Small intestine (tissue), 7 donors: ENCODE measurements at regions not wholly inside any gene's neighbourhood (a gene's known extent, or its start where the extent isn't known, plus 50 kb on each side); places are given as distances from the start of the nearest gene placed in this dataset.
"Not testable (repeated sequence)": the region's sequence is repeated elsewhere in the genome, so short reads cannot be mapped to it uniquely, and the experiment has no call there.

Experiments used
- DNase-seq, 2 donors: peaks; one replicate each; pipeline versions ENCODE4 v3.0.0 to v3.0.0-alpha.2; 2013
- FAIRE-seq: peaks from 2 replicates; lab custom pipeline; 2012; peaks lifted over from hg19 to GRCh38; lab: Jason Lieb, UNC
- H3K27ac ChIP-seq, 3 donors: one replicate each; pipeline ENCODE4 v1.5.1; 2013; ENCODE audit warnings: low read length in 2 of 3, mild to moderate bottlenecking in 2 of 3, control low read depth in 1 of 3, inconsistent platforms in 1 of 3, low read depth in 1 of 3, moderate library complexity in 1 of 3
- H3K27me3 ChIP-seq, 3 donors: one replicate each; pipeline ENCODE4 v1.6.1; 2013; ENCODE audit warnings: low read length in 3 of 3, inconsistent platforms in 1 of 3; ENCODE audit not compliant: control insufficient read depth in 3 of 3, insufficient read depth in 3 of 3
- H3K36me3 ChIP-seq, 3 donors: one replicate each; pipeline ENCODE4 v1.6.1; 2013; ENCODE audit warnings: low read length in 3 of 3, inconsistent platforms in 1 of 3, low read depth in 1 of 3, mild to moderate bottlenecking in 1 of 3, moderate library complexity in 1 of 3; ENCODE audit not compliant: control insufficient read depth in 3 of 3, insufficient read depth in 2 of 3
- H3K4me1 ChIP-seq, 3 donors: one replicate each; pipeline ENCODE4 v1.6.1; 2013; ENCODE audit warnings: low read length in 2 of 3, inconsistent platforms in 1 of 3, low read depth in 1 of 3, mild to moderate bottlenecking in 1 of 3, moderate library complexity in 1 of 3; ENCODE audit not compliant: control insufficient read depth in 3 of 3, insufficient read depth in 2 of 3
- H3K4me3 ChIP-seq, 3 donors: one replicate each; pipeline ENCODE4 v1.5.1; 2013; ENCODE audit warnings: low read length in 3 of 3, control low read depth in 1 of 3, inconsistent platforms in 1 of 3, low read depth in 1 of 3, mild to moderate bottlenecking in 1 of 3, moderate library complexity in 1 of 3
- H3K9me3 ChIP-seq, 2 donors: one replicate each; pipeline ENCODE4 v1.6.1; 2013; ENCODE audit warnings: low read depth in 1 of 2, low read length in 1 of 2; ENCODE audit not compliant: control insufficient read depth in 2 of 2, insufficient read depth in 1 of 2
- WGBS, 3 donors: extraction: QIAGEN DNeasy Blood & Tissue Kit; methylation state at CpG; one replicate each; pipeline ENCODE4 v1.1.7; 2013; 5-methylcytosine and 5-hydroxymethylcytosine counted together
- donor health status: healthy with polysubstance abuse.
- donor health status: control.
- donor health status: control.
- donor health status: Bipolar disorder and iron deficiency.
- donor health status: healthy.

GRCh38 chr2:126952216-126952615 is 53.5 kb downstream of the TEX51 start:
- Histone ChIP-seq H3K4me3 (no peak overlapping the region), H3K27me3 (peaks cover 0 to 7% (median 0%) of the 10 kb centered on the region in 3 donors), H3K36me3 (no peaks in the 10 kb centered on the region), H3K9me3 (no peaks in the 10 kb centered on the region), H3K27ac (no peak overlapping the region), H3K4me1 (no peaks in the 10 kb centered on the region)
- DNase-seq: no peak
- FAIRE-seq: no peak
- 82 to 95% (median 86%) methylated on average over 1 of the region's 1 CpG for WGBS, 3 donors

DNA sequence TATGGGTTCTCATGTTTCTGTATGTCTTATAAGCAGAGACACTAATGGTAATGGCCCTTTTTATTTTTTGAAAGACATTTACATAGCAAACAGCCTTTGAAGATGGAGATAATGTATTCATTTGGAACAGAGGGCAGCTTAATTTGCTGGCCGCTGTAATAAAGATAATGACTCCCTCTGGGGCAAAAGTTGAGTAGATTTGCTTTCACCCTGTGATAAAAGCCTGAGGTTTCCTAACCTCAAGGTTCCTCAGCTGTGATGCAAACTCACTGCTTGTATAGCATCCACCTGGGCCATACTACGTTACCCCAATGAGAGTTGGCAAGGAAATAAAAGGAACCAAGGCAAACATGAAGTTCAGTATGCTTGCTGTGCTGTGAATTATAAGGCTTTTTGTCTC is 54.8 kb downstream of the TEX51 start:
- no peaks in the 10 kb centered on the region for H3K4me1 ChIP-seq
- peaks cover 0 to 7% (median 0%) of the 10 kb centered on the region in 3 donors for H3K27me3 ChIP-seq
- H3K36me3 ChIP-seq: no peaks in the 10 kb centered on the region
- no peaks in the 10 kb centered on the region for H3K9me3 ChIP-seq
- no peak overlapping the region for H3K27ac ChIP-seq
- peak in 1 of 2 donors; percentile 13 for DNase-seq
- no peak for FAIRE-seq
- H3K4me3 ChIP-seq: no peak overlapping the region
- 12 to 58% (median 26%) methylated on average over 2 of the region's 2 CpGs for WGBS, 3 donors

GRCh38 chr2:126954831-126955230 is 56.1 kb downstream of the TEX51 start:
- FAIRE-seq: no peak
- 58 to 69% (median 61%) methylated on average over 1 of the region's 1 CpG for WGBS, 3 donors
- H3K27ac ChIP-seq: no peak overlapping the region
- H3K4me1 ChIP-seq: no peaks in the 10 kb centered on the region
- peaks cover 0 to 7% (median 0%) of the 10 kb centered on the region in 3 donors for H3K27me3 ChIP-seq
- H3K4me3 ChIP-seq: no peak overlapping the region
- no peaks in the 10 kb centered on the region for H3K9me3 ChIP-seq
- no peaks in the 10 kb centered on the region for H3K36me3 ChIP-seq
- DNase-seq: no peak

- not testable (repeated sequence) for DNase-seq, H3K4me1 ChIP-seq, H3K27ac ChIP-seq, H3K36me3 ChIP-seq, H3K27me3 ChIP-seq, H3K9me3 ChIP-seq, H3K4me3 ChIP-seq, FAIRE-seq
- 47 to 68% (median 59%) methylated on average over 4 of the region's 4 CpGs for WGBS, 3 donors
Observed at GRCh38 chr2:126956773-126957172, 58.1 kb downstream of the TEX51 start.

DNA sequence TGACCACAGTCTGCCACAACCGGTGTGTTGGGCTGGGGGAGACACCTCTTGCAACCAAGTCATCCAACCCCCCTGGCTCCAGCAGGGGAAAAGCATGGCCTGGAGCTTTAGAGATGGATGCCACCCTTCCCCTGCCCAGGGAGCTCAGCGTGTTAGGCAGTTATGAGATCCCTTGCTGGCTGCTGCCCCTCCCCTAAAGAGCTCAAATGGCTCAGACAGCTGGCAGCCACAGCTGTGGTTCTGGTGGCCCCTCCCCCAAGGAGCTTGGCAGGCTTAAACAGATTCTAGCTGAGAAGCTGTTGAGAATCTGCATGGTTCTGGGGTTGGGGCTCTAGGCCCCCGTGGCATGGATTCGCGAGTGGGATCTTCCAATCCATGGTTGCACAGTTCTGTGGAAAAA is 64.7 kb downstream of the TEX51 start:
- H3K36me3 ChIP-seq: no peaks in the 10 kb centered on the region
- H3K4me1 ChIP-seq: no peaks in the 10 kb centered on the region
- FAIRE-seq (no peak), DNase-seq (no peak)
- 82 to 90% (median 83%) methylated on average over 5 of the region's 5 CpGs for WGBS, 3 donors
- H3K9me3 ChIP-seq: no peaks in the 10 kb centered on the region
- peaks cover 0 to under 1% (median 0%) of the 10 kb centered on the region in 3 donors for H3K27me3 ChIP-seq
- no peak overlapping the region for H3K27ac ChIP-seq
- no peak overlapping the region for H3K4me3 ChIP-seq

- H3K9me3 ChIP-seq: no peaks in the 10 kb centered on the region
- no peak overlapping the region for H3K4me3 ChIP-seq
- H3K27ac ChIP-seq: no peak overlapping the region
- H3K27me3 ChIP-seq: peaks cover 0 to 7% (median 5%) of the 10 kb centered on the region in 3 donors
- no peaks in the 10 kb centered on the region for H3K36me3 ChIP-seq
- 75 to 100% (median 94%) methylated on average over 1 of the region's 1 CpG for WGBS, 3 donors
- peaks cover 0 to 4% (median 0%) of the 10 kb centered on the region in 3 donors for H3K4me1 ChIP-seq
- DNase-seq (no peak), FAIRE-seq (no peak)
Observed at GRCh38 chr2:126966601-126967000, 67.9 kb downstream of the TEX51 start.

DNA sequence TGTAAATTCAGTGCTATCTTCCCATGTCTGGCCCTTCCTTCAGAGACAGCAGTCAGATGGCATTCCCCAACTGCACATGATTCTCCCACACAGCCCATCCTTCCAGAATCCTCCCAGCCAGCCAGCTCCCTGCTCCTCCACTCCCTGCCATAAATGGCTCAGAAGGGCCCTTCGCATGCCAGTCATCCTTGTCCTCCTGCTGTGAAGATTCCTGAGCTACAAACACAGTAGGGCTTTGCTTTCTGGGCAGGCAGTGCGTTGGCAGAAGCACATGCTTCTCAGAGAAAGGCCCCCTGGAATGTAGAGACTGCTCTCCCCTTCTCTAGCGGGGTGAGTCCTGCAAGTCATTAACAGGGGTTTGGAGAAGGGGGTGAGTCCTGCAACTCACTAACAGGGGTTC is 71.9 kb downstream of the TEX51 start:
- DNase-seq: no peak
- H3K9me3 ChIP-seq: no peaks in the 10 kb centered on the region
- 51 to 56% (median 53%) methylated on average over 3 of the region's 3 CpGs for WGBS, 3 donors

GRCh38 chr2:126971162-126971480 is 72.4 kb downstream of the TEX51 start:
- 77 to 84% (median 83%) methylated on average over 11 to 14 of the region's 14 CpGs for WGBS, 3 donors
- FAIRE-seq (no peak), DNase-seq (no peak)
- no peak overlapping the region for H3K4me3 ChIP-seq
- no peaks in the 10 kb centered on the region for H3K9me3 ChIP-seq
- no peaks in the 10 kb centered on the region for H3K36me3 ChIP-seq
- peaks cover 0 to 7% (median 5%) of the 10 kb centered on the region in 3 donors for H3K27me3 ChIP-seq
- no peak overlapping the region for H3K27ac ChIP-seq
- H3K4me1 ChIP-seq: peaks cover 0 to 11% (median 0%) of the 10 kb centered on the region in 3 donors

More for the DNA sequence above, 71.9 kb downstream of the TEX51 start:
- Histone ChIP-seq H3K4me3 (no peak overlapping the region), H3K27ac (no peak overlapping the region), H3K36me3 (no peaks in the 10 kb centered on the region), H3K4me1 (peaks cover 0 to 11% (median 0%) of the 10 kb centered on the region in 3 donors), H3K27me3 (peaks cover 0 to 7% (median 5%) of the 10 kb centered on the region in 3 donors)
- FAIRE-seq: no peak
